Choroid plexus epithelial cell (primary cell): ENCODE measurements at regions not wholly inside any gene's neighbourhood (a gene's known extent, or its start where the extent isn't known, plus 50 kb on each side); places are given as distances from the start of the nearest gene placed in this dataset.

Experiments used
- DNase-seq: peaks from one replicate; pipeline ENCODE4 v3.0.0-alpha.2; 2010; ENCODE audit warnings: low read depth
- H3K4me3 ChIP-seq: 2 replicates; pipeline ENCODE4 v1.5.1; 2011; ENCODE audit warnings: low read depth, mild to moderate bottlenecking, control low read depth, low read length, moderate library complexity
- TF ChIP-seq, protein P1 (sequence below): conservative IDR thresholded peaks from 2 replicates; pipeline ENCODE4 v1.5.1; 2011; ENCODE audit warnings: low read depth, mild to moderate bottlenecking, control low read depth, inconsistent platforms, low read length, moderate library complexity

DNA sequence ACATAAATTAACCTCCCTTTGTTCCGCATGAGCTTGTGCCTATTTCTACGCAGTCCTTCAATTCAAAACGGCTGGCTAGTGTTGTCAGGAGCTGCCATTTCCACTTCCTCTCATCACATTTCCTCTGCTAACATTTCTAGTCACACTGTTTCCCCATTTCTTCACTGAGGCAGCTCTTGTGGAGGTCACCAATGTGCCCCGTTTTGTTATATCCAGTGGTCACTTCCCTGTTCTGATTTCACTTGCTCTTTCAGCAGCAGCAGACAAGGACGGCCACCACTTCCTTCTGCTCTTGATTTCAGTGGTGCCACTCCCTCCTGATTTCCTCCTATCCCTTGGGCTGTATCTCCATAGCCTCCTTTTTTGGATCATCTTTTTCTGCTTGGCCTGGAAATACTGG is 64.8 kb upstream of the SEC61G start:
- TF ChIP-seq, protein P1, sequence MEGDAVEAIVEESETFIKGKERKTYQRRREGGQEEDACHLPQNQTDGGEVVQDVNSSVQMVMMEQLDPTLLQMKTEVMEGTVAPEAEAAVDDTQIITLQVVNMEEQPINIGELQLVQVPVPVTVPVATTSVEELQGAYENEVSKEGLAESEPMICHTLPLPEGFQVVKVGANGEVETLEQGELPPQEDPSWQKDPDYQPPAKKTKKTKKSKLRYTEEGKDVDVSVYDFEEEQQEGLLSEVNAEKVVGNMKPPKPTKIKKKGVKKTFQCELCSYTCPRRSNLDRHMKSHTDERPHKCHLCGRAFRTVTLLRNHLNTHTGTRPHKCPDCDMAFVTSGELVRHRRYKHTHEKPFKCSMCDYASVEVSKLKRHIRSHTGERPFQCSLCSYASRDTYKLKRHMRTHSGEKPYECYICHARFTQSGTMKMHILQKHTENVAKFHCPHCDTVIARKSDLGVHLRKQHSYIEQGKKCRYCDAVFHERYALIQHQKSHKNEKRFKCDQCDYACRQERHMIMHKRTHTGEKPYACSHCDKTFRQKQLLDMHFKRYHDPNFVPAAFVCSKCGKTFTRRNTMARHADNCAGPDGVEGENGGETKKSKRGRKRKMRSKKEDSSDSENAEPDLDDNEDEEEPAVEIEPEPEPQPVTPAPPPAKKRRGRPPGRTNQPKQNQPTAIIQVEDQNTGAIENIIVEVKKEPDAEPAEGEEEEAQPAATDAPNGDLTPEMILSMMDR = no peak
- DNase-seq = no peak
- H3K4me3 ChIP-seq = no peak overlapping the region

DNA sequence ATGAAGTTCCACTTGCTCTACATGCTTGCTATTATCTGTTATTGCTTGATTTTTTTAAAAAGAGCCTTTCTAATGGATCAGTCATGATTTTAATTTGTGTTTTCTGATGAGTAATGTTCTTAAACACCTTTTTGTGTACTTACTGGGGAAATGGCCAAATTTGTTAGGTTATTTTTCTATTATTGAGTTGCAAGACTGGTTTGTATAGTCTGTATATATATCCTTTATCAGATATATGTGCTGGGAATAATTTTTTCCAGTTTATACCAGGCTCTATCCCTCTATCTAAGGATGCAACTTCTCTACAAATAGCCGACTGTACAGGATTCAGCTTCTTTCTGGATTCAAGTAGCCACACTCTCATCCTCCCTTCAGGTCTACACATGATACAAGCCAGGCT is 65.6 kb upstream of the SEC61G start:
- no peak for DNase-seq
- no peak overlapping the region for H3K4me3 ChIP-seq

DNA sequence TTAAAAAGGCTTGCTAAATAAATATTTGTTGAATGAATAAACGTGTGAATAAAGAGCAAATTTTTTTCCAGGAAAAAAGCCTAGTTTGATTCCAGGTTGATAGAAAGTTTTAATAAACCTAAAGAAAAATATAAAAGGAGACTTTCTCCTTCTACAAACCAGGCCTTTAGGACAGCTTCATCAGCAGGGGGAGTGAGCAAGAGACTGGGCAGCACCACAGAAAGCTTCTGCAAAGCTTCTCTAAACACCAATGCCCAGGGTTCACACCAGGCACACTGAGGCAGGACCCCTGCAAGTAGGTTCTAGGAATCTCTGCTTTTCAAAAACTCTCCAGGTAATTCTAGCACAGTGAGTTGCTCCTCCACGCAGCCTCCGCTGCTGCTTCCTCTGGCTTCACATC is 66.4 kb upstream of the SEC61G start:
- no peak for DNase-seq
- TF ChIP-seq, protein P1 = peak; percentile 29
- H3K4me3 ChIP-seq = no peak overlapping the region

More for the DNA sequence above, 65.6 kb upstream of the SEC61G start:
- TF ChIP-seq, protein P1 = no peak

DNA sequence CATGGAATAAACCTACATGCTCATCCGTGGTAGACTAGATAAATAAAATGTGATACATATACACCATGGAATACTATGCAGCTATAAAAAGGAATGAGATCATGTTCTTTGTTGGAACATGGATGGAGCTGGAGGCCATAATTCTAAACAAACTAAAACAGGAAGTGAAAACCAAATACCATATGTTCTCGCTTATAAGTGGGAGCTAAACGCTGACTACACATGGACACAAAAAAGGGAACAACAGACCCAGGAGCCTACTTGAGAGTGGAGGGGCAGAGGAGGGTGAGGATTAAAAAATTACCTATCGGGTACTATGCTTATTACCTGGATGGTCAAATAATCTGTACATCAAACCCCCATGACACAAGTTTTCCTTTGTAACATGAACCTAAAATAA is 68.7 kb upstream of the SEC61G start:
- TF ChIP-seq, protein P1 = no peak
- H3K4me3 ChIP-seq = no peak overlapping the region
- no peak for DNase-seq

DNA sequence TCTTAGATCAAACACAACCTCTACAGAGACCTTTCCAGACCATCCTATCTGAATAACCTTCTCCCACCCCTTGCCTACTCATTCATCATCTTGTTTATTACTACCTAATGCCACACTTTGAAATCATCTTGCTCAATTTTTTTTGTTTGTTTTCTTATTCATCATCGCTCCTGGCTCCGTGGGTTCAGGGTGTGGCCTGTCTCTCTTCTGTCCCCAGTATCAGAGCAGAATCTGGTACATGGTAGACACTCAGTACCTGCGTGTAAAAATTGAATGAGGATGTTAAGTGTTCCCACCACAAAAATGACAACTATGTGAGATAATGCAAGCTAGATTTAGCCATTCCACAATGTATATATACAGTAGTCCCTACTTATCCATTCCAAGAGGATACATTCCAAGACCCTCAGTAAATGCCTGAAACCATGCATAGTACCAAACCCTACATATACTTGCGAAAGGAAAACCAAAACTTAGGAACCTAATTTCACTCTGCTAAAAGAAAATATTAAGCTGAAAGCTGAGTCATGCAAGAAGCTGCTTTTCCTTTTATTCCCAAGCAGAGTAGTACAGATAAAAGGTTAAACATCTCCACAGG is 72.1 kb upstream of the SEC61G start:
- DNase-seq = peak; percentile 27
- TF ChIP-seq, protein P1 = no peak
- H3K4me3 ChIP-seq = no peak overlapping the region

DNA sequence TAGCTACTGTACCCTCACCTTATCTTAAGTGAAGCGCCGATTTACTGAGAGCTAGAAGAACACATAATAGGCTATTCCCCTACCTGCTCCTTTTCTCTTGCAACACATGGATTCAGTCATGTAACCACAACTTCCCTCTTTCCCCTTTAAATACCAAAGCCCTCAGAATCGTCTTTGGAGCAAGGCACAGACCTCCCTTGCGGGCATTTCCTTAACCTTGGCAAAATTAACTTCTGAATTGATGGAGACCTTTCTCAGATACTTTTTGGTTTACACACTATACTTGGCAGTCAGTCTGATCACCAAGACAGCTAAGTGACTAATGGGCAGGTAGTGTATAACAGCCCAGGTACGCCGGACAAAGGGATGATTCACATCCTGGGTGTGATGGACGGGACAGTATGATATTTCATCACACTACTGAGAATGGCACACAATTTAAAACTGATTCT is 72.7 kb upstream of the SEC61G start:
- peak; percentile 32 for DNase-seq
- TF ChIP-seq, protein P1 = no peak
- H3K4me3 ChIP-seq = no peak overlapping the region

DNA sequence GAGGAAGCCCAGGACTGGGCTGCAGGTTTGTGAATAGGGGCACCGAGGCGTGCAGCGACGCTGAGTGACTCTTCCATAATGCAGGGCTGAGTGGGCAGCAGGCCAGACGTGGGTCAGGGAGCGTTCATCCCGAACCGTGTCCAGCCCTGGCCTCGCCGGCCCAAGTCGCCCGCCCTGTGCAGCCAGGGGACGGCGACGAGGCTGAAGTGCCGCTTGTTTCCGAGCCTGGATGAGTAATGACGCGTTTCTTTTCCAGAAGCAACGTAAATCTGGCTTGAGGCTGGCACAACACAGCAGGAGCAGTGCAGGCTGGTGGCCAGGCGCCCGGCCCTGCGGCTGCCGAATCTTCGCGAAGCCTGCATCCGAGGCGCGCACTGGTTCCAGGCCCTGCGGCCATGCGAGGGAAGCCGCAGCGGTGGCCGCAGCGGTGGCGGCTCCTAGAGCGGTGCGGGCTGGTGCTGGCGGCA is 74.0 kb upstream of the SEC61G start:
- no peak overlapping the region for H3K4me3 ChIP-seq
- TF ChIP-seq, protein P1 = no peak
- no peak for DNase-seq
